ENCODE measurements at regions not wholly inside any gene's neighbourhood (a gene's known extent, or its start where the extent isn't known, plus 50 kb on each side); places are given as distances from the start of the nearest gene placed in this dataset.

- H3K9me3 ChIP-seq = no peaks in the 10 kb centered on the region
- no peak for TF ChIP-seq CTCF (IDR thresholded peaks at IDR 0.05)
- H3K27me3 ChIP-seq = peaks cover 48% of the 10 kb centered on the region
- no peaks in the 10 kb centered on the region for H3K4me1 ChIP-seq (ENCODE audit: control insufficient read depth in 1 of 2, insufficient read depth in 1 of 2, low read depth in 1 of 2, low read length in 1 of 2)
- H3K4me3 ChIP-seq (ENCODE audit: low read depth in 1 of 2, low read length in 1 of 2) = no peak overlapping the region
- H3K27ac ChIP-seq = no peak overlapping the region
- H3K36me3 ChIP-seq = no peaks in the 10 kb centered on the region
Observed at GRCh38 chr10:133035952-133036351, 51.8 kb upstream of the ADGRA1 start.

GRCh38 chr10:133034762-133035161 lies 53.0 kb upstream of the ADGRA1 start:
- peaks cover 53% of the 10 kb centered on the region for H3K27me3 ChIP-seq
- no peaks in the 10 kb centered on the region for H3K9me3 ChIP-seq
- H3K4me3 ChIP-seq (ENCODE audit: low read depth in 1 of 2, low read length in 1 of 2) = no peak overlapping the region
- TF ChIP-seq CTCF (IDR thresholded peaks at IDR 0.05) = no peak
- H3K4me1 ChIP-seq (ENCODE audit: control insufficient read depth in 1 of 2, insufficient read depth in 1 of 2, low read depth in 1 of 2, low read length in 1 of 2) = no peaks in the 10 kb centered on the region
- no peaks in the 10 kb centered on the region for H3K36me3 ChIP-seq
- no peak overlapping the region for H3K27ac ChIP-seq

- Histone ChIP-seq H3K9me3 (no peaks in the 10 kb centered on the region), H3K4me1 (ENCODE audit: control insufficient read depth in 1 of 2, insufficient read depth in 1 of 2, low read depth in 1 of 2, low read length in 1 of 2) (peaks cover 6% of the 10 kb centered on the region in 2 experiments), H3K27ac (no peak overlapping the region), H3K4me3 (ENCODE audit: low read depth in 1 of 2, low read length in 1 of 2) (no peak overlapping the region), H3K27me3 (peaks cover 52% of the 10 kb centered on the region), H3K36me3 (no peaks in the 10 kb centered on the region)
- TF ChIP-seq CTCF (IDR thresholded peaks at IDR 0.05) = no peak
Observed at GRCh38 chr10:133034092-133034491, 53.6 kb upstream of the ADGRA1 start.

- TF ChIP-seq CTCF (IDR thresholded peaks at IDR 0.05) = no peak
- Histone ChIP-seq H3K4me3 (ENCODE audit: low read depth in 1 of 2, low read length in 1 of 2) (no peak overlapping the region), H3K27me3 (peaks cover 52% of the 10 kb centered on the region)
Observed at GRCh38 chr10:133033742-133034048, 54.0 kb upstream of the ADGRA1 start.

GRCh38 chr10:133032976-133033741 lies 54.6 kb upstream of the ADGRA1 start:
- TF ChIP-seq CTCF (IDR thresholded peaks at IDR 0.05) = no peak
- peaks cover 12% of the 10 kb centered on the region in 2 experiments for H3K4me1 ChIP-seq (ENCODE audit: control insufficient read depth in 1 of 2, insufficient read depth in 1 of 2, low read depth in 1 of 2, low read length in 1 of 2)
- no peak overlapping the region for H3K4me3 ChIP-seq (ENCODE audit: low read depth in 1 of 2, low read length in 1 of 2)
- peaks cover 50% of the 10 kb centered on the region for H3K27me3 ChIP-seq
- H3K9me3 ChIP-seq = no peaks in the 10 kb centered on the region
- H3K27ac ChIP-seq = no peak overlapping the region
- no peaks in the 10 kb centered on the region for H3K36me3 ChIP-seq

More at GRCh38 chr10:133033742-133034048, 54.0 kb upstream of the ADGRA1 start:
- peaks cover 10% of the 10 kb centered on the region in 2 experiments for H3K4me1 ChIP-seq (ENCODE audit: control insufficient read depth in 1 of 2, insufficient read depth in 1 of 2, low read depth in 1 of 2, low read length in 1 of 2)
- no peaks in the 10 kb centered on the region for H3K36me3 ChIP-seq
- H3K27ac ChIP-seq = no peak overlapping the region
- no peaks in the 10 kb centered on the region for H3K9me3 ChIP-seq
